Left kidney (tissue), 1 donor: ENCODE measurements at regions not wholly inside any gene's neighbourhood (a gene's known extent, or its start where the extent isn't known, plus 50 kb on each side); places are given as distances from the start of the nearest gene placed in this dataset.

Experiments
- DNase-seq: peaks from one replicate; pipeline ENCODE4 v3.0.0-alpha.2; 2013

GRCh38 chr15:80308002-80308401, 56.0 kb upstream of the CTXND1 start:
- no peak for DNase-seq

GRCh38 chr15:80309769-80310384, 57.9 kb upstream of the CTXND1 start:
- peak; percentile 24 for DNase-seq

GRCh38 chr15:80310776-80311175, 58.8 kb upstream of the CTXND1 start:
- no peak for DNase-seq

- DNase-seq: no peak
These were observed 63.4 kb upstream of the CTXND1 start for GRCh38 chr15:80315289-80315987.

GRCh38 chr15:80317389-80318182, 65.6 kb upstream of the CTXND1 start:
- no peak for DNase-seq

- no peak for DNase-seq
These were observed 69.8 kb upstream of the CTXND1 start for GRCh38 chr15:80321853-80322252.

GRCh38 chr15:80323285-80323684, 71.3 kb upstream of the CTXND1 start:
- no peak for DNase-seq

- no peak for DNase-seq
These were observed 72.6 kb upstream of the CTXND1 start for GRCh38 chr15:80324545-80325080.

- no peak for DNase-seq
These were observed 73.2 kb upstream of the CTXND1 start for GRCh38 chr15:80325206-80325605.

- DNase-seq: no peak
These were observed 74.3 kb upstream of the CTXND1 start for GRCh38 chr15:80326270-80326669.

GRCh38 chr15:80328496-80328895, 75.7 kb upstream of the ARNT2 start:
- DNase-seq: no peak

- DNase-seq: no peak
These were observed 72.2 kb upstream of the ARNT2 start for GRCh38 chr15:80331886-80332406.

GRCh38 chr15:80333261-80333660, 70.9 kb upstream of the ARNT2 start:
- DNase-seq: no peak

GRCh38 chr15:80334521-80334920, 69.7 kb upstream of the ARNT2 start:
- no peak for DNase-seq

GRCh38 chr15:80339601-80340000, 64.6 kb upstream of the ARNT2 start:
- DNase-seq: no peak

- no peak for DNase-seq
These were observed 62.0 kb upstream of the ARNT2 start for GRCh38 chr15:80342148-80342547.

GRCh38 chr15:80343554-80343992, 60.6 kb upstream of the ARNT2 start:
- peak; percentile 77 for DNase-seq

GRCh38 chr15:80350941-80351610, 53.1 kb upstream of the ARNT2 start:
- DNase-seq: no peak
